Body of pancreas (tissue), 4 donors: ENCODE measurements at regions not wholly inside any gene's neighbourhood (a gene's known extent, or its start where the extent isn't known, plus 50 kb on each side); places are given as distances from the start of the nearest gene placed in this dataset.
"Not testable (repeated sequence)": the region's sequence is repeated elsewhere in the genome, so short reads cannot be mapped to it uniquely, and the experiment has no call there.

Experiments used
- CTCF ChIP-seq, 7 experiments: fragments of 450-650 bp in 4 of 7; fragments of 200-600 bp in 3 of 7; sonication (generic) in 3 of 7; IDR thresholded peaks; one replicate each; pipeline ENCODE4 v1.5.1; 2016 to 2019; ENCODE audit warnings: antibody characterized with exemption in 7 of 7
- POLR2A ChIP-seq, 3 donors: fragments of 450-650 bp; IDR thresholded peaks; one replicate each; pipeline ENCODE4 v1.6.1; 2016; ENCODE audit warnings: antibody characterized with exemption in 3 of 3, mild to moderate bottlenecking in 2 of 3

- TF ChIP-seq CTCF, POLR2A (IDR thresholded peaks at IDR 0.05): not testable (repeated sequence)
Measured at GRCh38 chr15:84154787-84155186, 80.8 kb upstream of the GOLGA6L4 start.
